ENCODE measurements at regions not wholly inside any gene's neighbourhood (a gene's known extent, or its start where the extent isn't known, plus 50 kb on each side); places are given as distances from the start of the nearest gene placed in this dataset.

DNA sequence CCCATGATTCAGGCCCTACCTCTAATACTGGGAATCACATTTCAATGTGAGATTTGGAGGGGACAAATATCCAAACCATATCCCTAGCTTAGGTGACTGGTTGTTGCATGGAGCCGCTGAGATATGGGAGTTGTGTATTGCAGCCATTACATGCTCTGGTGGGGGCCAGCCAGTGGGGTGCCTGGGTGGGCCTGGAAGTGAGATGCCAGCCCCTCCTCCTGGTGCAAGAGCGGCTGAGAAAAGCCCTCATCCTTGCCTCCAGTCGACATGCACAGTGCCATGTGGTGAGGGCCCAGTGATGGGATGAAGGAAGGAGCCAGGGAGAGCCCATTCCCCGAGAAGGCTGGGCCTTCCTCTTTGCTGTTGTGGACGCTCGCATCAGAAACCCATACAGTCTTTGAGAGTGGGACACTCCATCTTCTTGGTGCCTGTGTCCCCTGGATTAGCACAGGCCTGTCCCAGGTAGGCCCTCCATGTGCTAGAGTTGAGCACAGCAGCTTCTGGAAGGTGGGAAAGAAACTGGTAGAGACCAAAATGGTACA lies 1043.0 kb downstream of the TBC1D22A start:
- H4K20me1 ChIP-seq (ENCODE audit: insufficient read depth): no peaks in the 10 kb centered on the region; the same call in 1 of the 2 replicates
- H3K79me2 ChIP-seq (ENCODE audit: insufficient read depth, low read length): no peaks in the 10 kb centered on the region
- no peak overlapping the region for H2AFZ ChIP-seq (ENCODE audit: low read depth, low read length, poor library complexity, severe bottlenecking)
- H3K27ac ChIP-seq (ENCODE audit: low read depth, low read length): no peak overlapping the region
- H3K4me2 ChIP-seq (ENCODE audit: low read length): no peak overlapping the region
- no peaks in the 10 kb centered on the region for H3K4me1 ChIP-seq (ENCODE audit: control insufficient read depth in 1 of 2, insufficient read depth in 2 of 2, low read length in 2 of 2)
- ChIA-PET POLR2A (no interaction called here), CTCF (no interaction called here), RAD21 (ENCODE audit: low non-redundant PET in 1 of 2, low total read pairs in 2 of 2, uncharacterized antibody in 2 of 2, unreplicated experiment in 2 of 2) (no interaction called here)
- no peak for TF ChIP-seq EZH2 (IDR thresholded peaks at IDR 0.05)
- no peak for TF ChIP-seq CBX3 (IDR thresholded peaks at IDR 0.05; ENCODE audit: low read depth)
- no peak for TF ChIP-seq ZNF274 (IDR thresholded peaks at IDR 0.05; ENCODE audit: low read depth, low read length)
- no peak for TF ChIP-seq EGR1 (IDR thresholded peaks at IDR 0.05; ENCODE audit: low read depth)
- intact Hi-C loops (cut with micrococcal nuclease): no loop called here
- BruUV-seq (replicated peaks): no TSS peak
- H3K27me3 ChIP-seq (ENCODE audit: insufficient read depth, low read length): no peaks in the 10 kb centered on the region
- H3K9me2 ChIP-seq (ENCODE audit: insufficient read depth): no peaks in the 10 kb centered on the region
- DNase-seq (ENCODE audit: low read depth, low spot score) (no peak), ATAC-seq (no peak)
- H3K9me3 ChIP-seq (ENCODE audit: control insufficient read depth in 1 of 2, insufficient read depth in 1 of 2, low read depth in 1 of 2, low read length in 2 of 2): no peaks in the 10 kb centered on the region
- H3K9ac ChIP-seq (ENCODE audit: low read length): no peak overlapping the region
- no peak overlapping the region for H3K4me3 ChIP-seq (replicated peaks in 1 of 2; ENCODE audit: low read depth in 1 of 2, low read length in 2 of 2)
- H3K36me3 ChIP-seq (ENCODE audit: control insufficient read depth in 1 of 2, insufficient read depth in 2 of 2, low read length in 2 of 2): no peaks in the 10 kb centered on the region

DNA sequence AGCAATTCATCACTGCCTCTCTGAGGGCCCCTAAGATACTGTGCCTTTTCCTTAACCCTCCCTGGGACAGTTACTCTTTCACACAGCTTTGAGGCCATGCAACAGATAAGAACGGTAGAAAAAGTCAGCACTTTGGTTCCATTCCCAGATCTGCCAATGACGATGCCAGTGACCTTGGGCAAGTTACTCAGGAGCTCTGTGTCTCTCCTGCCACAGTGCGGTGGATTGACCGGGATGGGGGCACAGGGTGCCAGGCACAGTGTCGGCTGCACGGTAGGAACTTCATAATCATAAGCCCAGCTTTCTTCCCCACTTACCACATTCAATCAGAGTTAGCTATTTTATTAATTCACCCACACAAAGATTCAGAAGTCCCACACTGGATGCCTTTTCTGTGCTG lies 1041.8 kb downstream of the TBC1D22A start:
- Histone ChIP-seq H3K9ac (ENCODE audit: low read length) (no peak overlapping the region), H3K4me1 (ENCODE audit: control insufficient read depth in 1 of 2, insufficient read depth in 2 of 2, low read length in 2 of 2) (no peaks in the 10 kb centered on the region), H3K27me3 (ENCODE audit: insufficient read depth, low read length) (no peaks in the 10 kb centered on the region), H3K4me2 (ENCODE audit: low read length) (no peak overlapping the region), H3K4me3 (replicated peaks in 1 of 2; ENCODE audit: low read depth in 1 of 2, low read length in 2 of 2) (no peak overlapping the region), H3K9me2 (ENCODE audit: insufficient read depth) (no peaks in the 10 kb centered on the region), H4K20me1 (ENCODE audit: insufficient read depth) (no peaks in the 10 kb centered on the region; the same call in 1 of the 2 replicates), H3K36me3 (ENCODE audit: control insufficient read depth in 1 of 2, insufficient read depth in 2 of 2, low read length in 2 of 2) (no peaks in the 10 kb centered on the region), H3K79me2 (ENCODE audit: insufficient read depth, low read length) (no peaks in the 10 kb centered on the region), H3K9me3 (ENCODE audit: control insufficient read depth in 1 of 2, insufficient read depth in 1 of 2, low read depth in 1 of 2, low read length in 2 of 2) (no peaks in the 10 kb centered on the region), H2AFZ (ENCODE audit: low read depth, low read length, poor library complexity, severe bottlenecking) (no peak overlapping the region), H3K27ac (ENCODE audit: low read depth, low read length) (no peak overlapping the region)
- DNase-seq (ENCODE audit: low read depth, low spot score): no peak
- no peak for ATAC-seq
- no TSS peak for BruUV-seq (replicated peaks)
- POLR2A ChIA-PET: no interaction called here
- RAD21 ChIA-PET (ENCODE audit: low non-redundant PET in 1 of 2, low total read pairs in 2 of 2, uncharacterized antibody in 2 of 2, unreplicated experiment in 2 of 2): no interaction called here
- intact Hi-C loops (cut with micrococcal nuclease): no loop called here
- CTCF ChIA-PET: no interaction called here
- no peak for TF ChIP-seq CBX3 (IDR thresholded peaks at IDR 0.05; ENCODE audit: low read depth)
- TF ChIP-seq EZH2 (IDR thresholded peaks at IDR 0.05): no peak
- TF ChIP-seq SIN3A (IDR thresholded peaks at IDR 0.05; ENCODE audit: low read depth): no peak
- no peak for TF ChIP-seq EGR1 (IDR thresholded peaks at IDR 0.05; ENCODE audit: low read depth)
- TF ChIP-seq ZFX (IDR thresholded peaks at IDR 0.05): no peak
- TF ChIP-seq, protein P1, sequence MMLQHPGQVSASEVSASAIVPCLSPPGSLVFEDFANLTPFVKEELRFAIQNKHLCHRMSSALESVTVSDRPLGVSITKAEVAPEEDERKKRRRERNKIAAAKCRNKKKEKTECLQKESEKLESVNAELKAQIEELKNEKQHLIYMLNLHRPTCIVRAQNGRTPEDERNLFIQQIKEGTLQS (IDR thresholded peaks at IDR 0.05): no peak
- TF ChIP-seq, protein P2, sequence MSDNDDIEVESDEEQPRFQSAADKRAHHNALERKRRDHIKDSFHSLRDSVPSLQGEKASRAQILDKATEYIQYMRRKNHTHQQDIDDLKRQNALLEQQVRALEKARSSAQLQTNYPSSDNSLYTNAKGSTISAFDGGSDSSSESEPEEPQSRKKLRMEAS (IDR thresholded peaks at IDR 0.05): no peak
- TF ChIP-seq RAD21 (IDR thresholded peaks at IDR 0.05; ENCODE audit: low read depth): no peak
- no peak for TF ChIP-seq ELF1 (IDR thresholded peaks at IDR 0.05; ENCODE audit: borderline replicate concordance, low read depth)
- TF ChIP-seq, protein P3, sequence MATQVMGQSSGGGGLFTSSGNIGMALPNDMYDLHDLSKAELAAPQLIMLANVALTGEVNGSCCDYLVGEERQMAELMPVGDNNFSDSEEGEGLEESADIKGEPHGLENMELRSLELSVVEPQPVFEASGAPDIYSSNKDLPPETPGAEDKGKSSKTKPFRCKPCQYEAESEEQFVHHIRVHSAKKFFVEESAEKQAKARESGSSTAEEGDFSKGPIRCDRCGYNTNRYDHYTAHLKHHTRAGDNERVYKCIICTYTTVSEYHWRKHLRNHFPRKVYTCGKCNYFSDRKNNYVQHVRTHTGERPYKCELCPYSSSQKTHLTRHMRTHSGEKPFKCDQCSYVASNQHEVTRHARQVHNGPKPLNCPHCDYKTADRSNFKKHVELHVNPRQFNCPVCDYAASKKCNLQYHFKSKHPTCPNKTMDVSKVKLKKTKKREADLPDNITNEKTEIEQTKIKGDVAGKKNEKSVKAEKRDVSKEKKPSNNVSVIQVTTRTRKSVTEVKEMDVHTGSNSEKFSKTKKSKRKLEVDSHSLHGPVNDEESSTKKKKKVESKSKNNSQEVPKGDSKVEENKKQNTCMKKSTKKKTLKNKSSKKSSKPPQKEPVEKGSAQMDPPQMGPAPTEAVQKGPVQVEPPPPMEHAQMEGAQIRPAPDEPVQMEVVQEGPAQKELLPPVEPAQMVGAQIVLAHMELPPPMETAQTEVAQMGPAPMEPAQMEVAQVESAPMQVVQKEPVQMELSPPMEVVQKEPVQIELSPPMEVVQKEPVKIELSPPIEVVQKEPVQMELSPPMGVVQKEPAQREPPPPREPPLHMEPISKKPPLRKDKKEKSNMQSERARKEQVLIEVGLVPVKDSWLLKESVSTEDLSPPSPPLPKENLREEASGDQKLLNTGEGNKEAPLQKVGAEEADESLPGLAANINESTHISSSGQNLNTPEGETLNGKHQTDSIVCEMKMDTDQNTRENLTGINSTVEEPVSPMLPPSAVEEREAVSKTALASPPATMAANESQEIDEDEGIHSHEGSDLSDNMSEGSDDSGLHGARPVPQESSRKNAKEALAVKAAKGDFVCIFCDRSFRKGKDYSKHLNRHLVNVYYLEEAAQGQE (IDR thresholded peaks at IDR 0.05; ENCODE audit: low read depth): no peak
- no peak for TF ChIP-seq ZNF274 (IDR thresholded peaks at IDR 0.05; ENCODE audit: low read depth, low read length)
- TF ChIP-seq POLR2A (IDR thresholded peaks at IDR 0.05; ENCODE audit: borderline replicate concordance, extremely low read depth, insufficient read depth, insufficient read length): no peak
- TF ChIP-seq, protein P4, sequence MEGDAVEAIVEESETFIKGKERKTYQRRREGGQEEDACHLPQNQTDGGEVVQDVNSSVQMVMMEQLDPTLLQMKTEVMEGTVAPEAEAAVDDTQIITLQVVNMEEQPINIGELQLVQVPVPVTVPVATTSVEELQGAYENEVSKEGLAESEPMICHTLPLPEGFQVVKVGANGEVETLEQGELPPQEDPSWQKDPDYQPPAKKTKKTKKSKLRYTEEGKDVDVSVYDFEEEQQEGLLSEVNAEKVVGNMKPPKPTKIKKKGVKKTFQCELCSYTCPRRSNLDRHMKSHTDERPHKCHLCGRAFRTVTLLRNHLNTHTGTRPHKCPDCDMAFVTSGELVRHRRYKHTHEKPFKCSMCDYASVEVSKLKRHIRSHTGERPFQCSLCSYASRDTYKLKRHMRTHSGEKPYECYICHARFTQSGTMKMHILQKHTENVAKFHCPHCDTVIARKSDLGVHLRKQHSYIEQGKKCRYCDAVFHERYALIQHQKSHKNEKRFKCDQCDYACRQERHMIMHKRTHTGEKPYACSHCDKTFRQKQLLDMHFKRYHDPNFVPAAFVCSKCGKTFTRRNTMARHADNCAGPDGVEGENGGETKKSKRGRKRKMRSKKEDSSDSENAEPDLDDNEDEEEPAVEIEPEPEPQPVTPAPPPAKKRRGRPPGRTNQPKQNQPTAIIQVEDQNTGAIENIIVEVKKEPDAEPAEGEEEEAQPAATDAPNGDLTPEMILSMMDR (IDR thresholded peaks at IDR 0.05 in 2 of 3, conservative IDR thresholded peaks at IDR 0.05 in 1 of 3; ENCODE audit: borderline replicate concordance in 1 of 3, insufficient read depth in 1 of 3, low read depth in 2 of 3, low read length in 2 of 3): no peak
- TF ChIP-seq SRF (IDR thresholded peaks at IDR 0.05; ENCODE audit: low read depth): no peak
- TF ChIP-seq FOSL1 (IDR thresholded peaks at IDR 0.05; ENCODE audit: low read depth): no peak
